Loucy (cell line): ENCODE measurements at regions not wholly inside any gene's neighbourhood (a gene's known extent, or its start where the extent isn't known, plus 50 kb on each side); places are given as distances from the start of the nearest gene placed in this dataset.
"Not testable (repeated sequence)": the region's sequence is repeated elsewhere in the genome, so short reads cannot be mapped to it uniquely, and the experiment has no call there.

Experiments
- H2AFZ ChIP-seq: fragments of 200-600 bp; sonication (generic); 2 replicates; pipeline ENCODE4 v1.6.0; 2016; ENCODE audit warnings: antibody characterized with exemption, mild to moderate bottlenecking, low read length, moderate library complexity
- H3F3A ChIP-seq: fragments of 200-600 bp; 2 replicates; pipeline ENCODE4 v1.6.0; 2016; ENCODE audit warnings: antibody characterized with exemption, low read depth, mild to moderate bottlenecking
- H3K27me3 ChIP-seq: fragments of 200-600 bp; sonication (generic); 2 replicates; pipeline ENCODE4 v1.6.1; 2014; ENCODE audit warnings: low read length, mild to moderate bottlenecking; ENCODE audit not compliant: insufficient read depth, poor library complexity, severe bottlenecking
- H3K36me3 ChIP-seq: fragments of 200-600 bp; sonication (generic); 2 replicates; pipeline ENCODE4 v1.6.1; 2016; ENCODE audit warnings: low read length; ENCODE audit not compliant: insufficient read depth
- H3K4me1 ChIP-seq: fragments of 200-600 bp; sonication (generic); 2 replicates; pipeline ENCODE4 v1.5.1; 2014; ENCODE audit warnings: low read length, mild to moderate bottlenecking; ENCODE audit not compliant: insufficient read depth, poor library complexity, severe bottlenecking
- H3K4me2 ChIP-seq: fragments of 200-600 bp; sonication (generic); 2 replicates; pipeline ENCODE4 v1.6.0; 2014; ENCODE audit warnings: antibody characterized with exemption, low read length, low read depth, mild to moderate bottlenecking; ENCODE audit not compliant: poor library complexity, severe bottlenecking
- H3K4me3 ChIP-seq: fragments of 200-600 bp; sonication (generic); 2 replicates; pipeline ENCODE4 v1.5.1; 2014; ENCODE audit warnings: low read length, mild to moderate bottlenecking, mixed read lengths; ENCODE audit not compliant: poor library complexity, severe bottlenecking
- H3K79me2 ChIP-seq: fragments of 200-600 bp; sonication (generic); 2 replicates; pipeline ENCODE4 v1.6.1; 2014; ENCODE audit warnings: low read length; ENCODE audit not compliant: insufficient read depth
- H3K9ac ChIP-seq: fragments of 200-600 bp; sonication (generic); 2 replicates; pipeline ENCODE4 v1.6.0; 2014; ENCODE audit warnings: mild to moderate bottlenecking, low read depth, low read length, moderate library complexity; ENCODE audit not compliant: poor library complexity, severe bottlenecking
- H3K9me2 ChIP-seq: fragments of 200-600 bp; sonication (generic); replicated peaks from 2 replicates; pipeline ENCODE4 v1.6.1; 2016; ENCODE audit warnings: low read depth, low read length, mixed read lengths
- H3K9me3 ChIP-seq: fragments of 200-600 bp; sonication (generic); 2 replicates; pipeline ENCODE4 v1.6.1; 2014; ENCODE audit warnings: mild to moderate bottlenecking, antibody characterized with exemption, low read length, low read depth; ENCODE audit not compliant: insufficient read depth
- H4K20me1 ChIP-seq: fragments of 200-600 bp; sonication (generic); 2 replicates; pipeline ENCODE4 v1.6.0; 2014; ENCODE audit warnings: antibody characterized with exemption, low read length, mild to moderate bottlenecking; ENCODE audit not compliant: insufficient read depth, poor library complexity, severe bottlenecking
- CTCF ChIP-seq: fragments of 200-600 bp; sonication (generic); conservative IDR thresholded peaks from 2 replicates; pipeline ENCODE4 v1.5.1; 2014; ENCODE audit warnings: mild to moderate bottlenecking, antibody characterized with exemption, low read length
- EZH2phosphoT487 ChIP-seq: fragments of 200-600 bp; IDR thresholded peaks from 2 replicates; pipeline ENCODE4 v1.6.1; 2018; ENCODE audit warnings: antibody characterized with exemption, mild to moderate bottlenecking, moderate library complexity, borderline replicate concordance

GRCh38 chr13:67916650-67917049 lies 686.5 kb upstream of the PCDH9 start:
- H3K27me3 ChIP-seq: no peaks in the 10 kb centered on the region
- H3K4me3 ChIP-seq: no peak overlapping the region
- no peaks in the 10 kb centered on the region for H3K9me2 ChIP-seq
- H3K4me1 ChIP-seq: no peaks in the 10 kb centered on the region
- no peak overlapping the region for H3K9ac ChIP-seq
- no peaks in the 10 kb centered on the region for H3K9me3 ChIP-seq
- H3F3A ChIP-seq: no peaks in the 10 kb centered on the region
- no peak for TF ChIP-seq EZH2phosphoT487
- no peak for TF ChIP-seq CTCF
- no peak overlapping the region for H3K4me2 ChIP-seq
- no peaks in the 10 kb centered on the region for H3K36me3 ChIP-seq
- H4K20me1 ChIP-seq: no peaks in the 10 kb centered on the region
- no peak overlapping the region for H2AFZ ChIP-seq
- no peaks in the 10 kb centered on the region for H3K79me2 ChIP-seq

GRCh38 chr13:67914535-67914934 lies 684.4 kb upstream of the PCDH9 start:
- Histone ChIP-seq H2AFZ (no peak overlapping the region), H3K4me3 (no peak overlapping the region), H3K4me1 (no peaks in the 10 kb centered on the region), H3K9me3 (no peaks in the 10 kb centered on the region), H3K27me3 (no peaks in the 10 kb centered on the region), H3K9ac (no peak overlapping the region), H4K20me1 (no peaks in the 10 kb centered on the region), H3F3A (no peaks in the 10 kb centered on the region), H3K79me2 (no peaks in the 10 kb centered on the region), H3K36me3 (no peaks in the 10 kb centered on the region), H3K4me2 (no peak overlapping the region), H3K9me2 (no peaks in the 10 kb centered on the region)
- TF ChIP-seq CTCF: no peak
- no peak for TF ChIP-seq EZH2phosphoT487

- H3K36me3 ChIP-seq, H3K4me2 ChIP-seq, H3K4me3 ChIP-seq, H3K79me2 ChIP-seq, H3K4me1 ChIP-seq, H3K27me3 ChIP-seq, H3F3A ChIP-seq, H3K9me2 ChIP-seq, H3K9me3 ChIP-seq, H4K20me1 ChIP-seq, H2AFZ ChIP-seq, H3K9ac ChIP-seq: not testable (repeated sequence)
These were observed 672.8 kb upstream of the PCDH9 start for GRCh38 chr13:67902960-67903359.

GRCh38 chr13:67880916-67881315 lies 650.8 kb upstream of the PCDH9 start:
- TF ChIP-seq EZH2phosphoT487 (no peak), CTCF (no peak)
- H3K27me3 ChIP-seq: no peaks in the 10 kb centered on the region

More at GRCh38 chr13:67880916-67881315, 650.8 kb upstream of the PCDH9 start:
- H3K4me2 ChIP-seq: no peak overlapping the region
- no peaks in the 10 kb centered on the region for H3K79me2 ChIP-seq
- no peak overlapping the region for H3K4me3 ChIP-seq
- H3K36me3 ChIP-seq: no peaks in the 10 kb centered on the region
- no peaks in the 10 kb centered on the region for H3K9me3 ChIP-seq
- no peaks in the 10 kb centered on the region for H3F3A ChIP-seq
- no peak overlapping the region for H2AFZ ChIP-seq
- no peaks in the 10 kb centered on the region for H3K4me1 ChIP-seq
- no peak overlapping the region for H3K9ac ChIP-seq
- H4K20me1 ChIP-seq: no peaks in the 10 kb centered on the region
- H3K9me2 ChIP-seq: no peaks in the 10 kb centered on the region
